Endothelial cell of umbilical vein (primary cell): ENCODE measurements at regions not wholly inside any gene's neighbourhood (a gene's known extent, or its start where the extent isn't known, plus 50 kb on each side); places are given as distances from the start of the nearest gene placed in this dataset.

Experiments
- BruUV-seq: library from RNA; stranded (reverse); fragments of 400-500 nt; replicated peaks from 2 replicates; lab custom pipeline; 2021; lab: Mats Ljungman, UMichigan
- CTCF ChIA-PET: fragments of 300-600, 350-600 bp; sonication (Branson Sonifier 250); formaldehyde crosslinking; loops from one replicate; lab custom pipeline; 2021; ENCODE audit warnings: antibody characterized with exemption, inconsistent platforms; lab: Charles Lee
- POLR2A ChIA-PET: fragments of 300-600, 350-600 bp; sonication (Branson Sonifier 250); formaldehyde crosslinking; loops from one replicate; lab custom pipeline; 2021; ENCODE audit warnings: antibody characterized with exemption, inconsistent platforms; lab: Charles Lee
- DNase-seq: peaks from one replicate; pipeline ENCODE4 v3.0.0-alpha.2; 2011; ENCODE audit warnings: low read depth, low spot score
- FAIRE-seq: peaks from 2 replicates; lab custom pipeline; 2011; peaks lifted over from hg19 to GRCh38; lab: Jason Lieb, UNC
- H2AFZ ChIP-seq: 2 replicates; pipeline ENCODE4 v1.6.0; 2012; ENCODE audit warnings: low read depth, low read length, control low read depth, inconsistent platforms
- H3K27ac ChIP-seq: 2 replicates; pipeline ENCODE4 v1.5.1; 2011; ENCODE audit warnings: low read depth, mild to moderate bottlenecking, control low read depth, low read length, moderate library complexity; ENCODE audit not compliant: insufficient read depth
- H3K27me3 ChIP-seq, 2 experiments: 2 replicates each; pipeline versions ENCODE4 v1.6.0 to v1.6.1; 2011; ENCODE audit warnings: low read length in 2 of 2, mixed read lengths in 1 of 2; ENCODE audit not compliant: control insufficient read depth in 2 of 2, insufficient read depth in 2 of 2
- H3K36me3 ChIP-seq, 2 experiments: 2 replicates in 1 of 2; 3 replicates in 1 of 2; pipeline ENCODE4 v1.5.1; 2011; ENCODE audit warnings: low read length in 2 of 2, mild to moderate bottlenecking in 1 of 2, moderate library complexity in 1 of 2; ENCODE audit not compliant: control insufficient read depth in 2 of 2, insufficient read depth in 2 of 2; ENCODE audit errors: extremely low read depth in 1 of 2
- H3K4me1 ChIP-seq: 3 replicates; pipeline ENCODE4 v1.5.1; 2011; ENCODE audit warnings: mild to moderate bottlenecking, low read length; ENCODE audit not compliant: control insufficient read depth, insufficient read depth; ENCODE audit errors: extremely low read depth
- H3K4me2 ChIP-seq: 2 replicates; pipeline ENCODE4 v1.6.1; 2011; ENCODE audit warnings: low read length, control low read depth, mixed read lengths; ENCODE audit not compliant: insufficient read depth
- H3K4me3 ChIP-seq, 3 experiments: fragments of 200-600 bp in 1 of 3; sonication (generic), shearing (Covaris generic) in 1 of 3; replicated peaks in 1 of 3; 2 replicates each; pipeline ENCODE4 v1.5.1; 2011 to 2016; ENCODE audit warnings: control low read depth in 3 of 3, low read length in 3 of 3, mild to moderate bottlenecking in 2 of 3, inconsistent platforms in 1 of 3, low read depth in 1 of 3, moderate library complexity in 1 of 3; ENCODE audit not compliant: insufficient read depth in 1 of 3
- H3K79me2 ChIP-seq: 2 replicates; pipeline ENCODE4 v1.6.0; 2012; ENCODE audit warnings: low read length, inconsistent platforms; ENCODE audit not compliant: control insufficient read depth, insufficient read depth
- H3K9ac ChIP-seq: replicated peaks from 2 replicates; pipeline ENCODE3; 2011; ENCODE audit warnings: low read length, control low read depth; ENCODE audit not compliant: insufficient read depth; ENCODE audit errors: extremely low read depth
- H3K9me1 ChIP-seq: replicated peaks from 3 replicates; pipeline ENCODE4 v1.6.0; 2011; ENCODE audit warnings: mild to moderate bottlenecking, low read length; ENCODE audit not compliant: control insufficient read depth, insufficient read depth; ENCODE audit errors: extremely low read depth
- H3K9me3 ChIP-seq: replicated peaks from 2 replicates; pipeline ENCODE4 v1.5.1; 2012; ENCODE audit warnings: low read length, inconsistent platforms; ENCODE audit not compliant: control insufficient read depth, insufficient read depth
- H4K20me1 ChIP-seq: replicated peaks from 2 replicates; pipeline ENCODE3; 2011; ENCODE audit warnings: mild to moderate bottlenecking, low read length; ENCODE audit not compliant: control insufficient read depth, insufficient read depth; ENCODE audit errors: extremely low read depth
- EZH2 ChIP-seq: IDR thresholded peaks from 2 replicates; pipeline ENCODE4 v1.6.1; 2012; ENCODE audit warnings: borderline replicate concordance, low read depth, mild to moderate bottlenecking, moderate library complexity, low read length, inconsistent platforms; ENCODE audit not compliant: severe bottlenecking
- FOS ChIP-seq: IDR thresholded peaks from 2 replicates; pipeline ENCODE4 v1.6.1; 2011; ENCODE audit warnings: mild to moderate bottlenecking, low read length, moderate library complexity, borderline replicate concordance; ENCODE audit not compliant: insufficient read depth
- GATA2 ChIP-seq: IDR thresholded peaks from 2 replicates; pipeline ENCODE4 v1.7.0; 2011; ENCODE audit warnings: low read depth, mild to moderate bottlenecking, moderate library complexity, mixed read lengths, low read length; ENCODE audit not compliant: insufficient read length, insufficient read depth
- JUN ChIP-seq: IDR thresholded peaks from 2 replicates; pipeline ENCODE4 v1.6.1; 2011; ENCODE audit warnings: borderline replicate concordance, low read depth; ENCODE audit not compliant: insufficient read length, insufficient read depth
- MYC ChIP-seq: IDR thresholded peaks from one replicate; pipeline ENCODE4 v1.6.1; 2011; ENCODE audit warnings: mild to moderate bottlenecking, low read depth, low read length
- POLR2A ChIP-seq: IDR thresholded peaks from 2 replicates; pipeline ENCODE4 v1.6.1; 2012; ENCODE audit warnings: low read depth, mild to moderate bottlenecking, control low read depth, low read length
- POLR2AphosphoS5 ChIP-seq: IDR thresholded peaks from 2 replicates; pipeline ENCODE4 v1.6.1; 2012; ENCODE audit warnings: low read depth, mild to moderate bottlenecking, control low read depth, low read length, moderate library complexity; ENCODE audit not compliant: insufficient read depth
- dilution Hi-C: fragments of 300-500 bp; cut with MboI; formaldehyde crosslinking; loops from one replicate; pipeline ENCODE4 v1.15.0; 2019; ENCODE audit warnings: low sequenced_read_pairs; ENCODE audit not compliant: extremely low pct_ligation_motif_present
- intact Hi-C: fragments of 100-400 bp; cut with micrococcal nuclease; formaldehyde crosslinking; loops from one replicate; pipeline ENCODE4 v1.10.0; 2022
- TF ChIP-seq, protein P1 (sequence below), 2 donors: IDR thresholded peaks; 1 replicate in 1 of 2; 2 replicates in 1 of 2; pipeline ENCODE4 v1.5.1; 2011; ENCODE audit warnings: low read length in 2 of 2, mild to moderate bottlenecking in 2 of 2, moderate library complexity in 2 of 2, control low read depth in 1 of 2, inconsistent platforms in 1 of 2, low read depth in 1 of 2; ENCODE audit not compliant: insufficient read depth in 1 of 2; ENCODE audit errors: extremely low read depth in 1 of 2
- TF ChIP-seq, protein P2 (sequence below): IDR thresholded peaks from 2 replicates; pipeline ENCODE4 v1.6.1; 2011; ENCODE audit not compliant: insufficient read depth, insufficient read length

DNA sequence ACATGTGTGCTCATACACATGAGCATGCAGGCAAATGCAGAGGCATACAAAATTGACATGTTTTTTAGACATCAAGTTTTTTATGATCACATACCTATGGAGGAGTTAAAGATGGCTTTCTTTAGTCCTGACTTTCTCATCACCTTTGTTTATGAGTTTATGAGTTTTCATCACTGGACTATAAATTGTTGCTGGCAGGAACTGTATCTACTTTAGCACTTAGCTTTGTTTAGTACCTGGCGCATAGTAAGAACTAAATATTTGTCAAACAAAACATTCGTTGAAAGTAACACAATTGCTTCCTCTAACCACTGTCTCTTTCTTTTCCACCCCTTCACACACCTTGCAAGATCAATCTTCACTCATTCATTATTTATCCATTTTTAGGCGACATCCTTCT is 182.6 kb downstream of the SUCNR1 start:
- CTCF ChIA-PET, result interaction anchor here (1.6 kb wide), 1 partner anchor 9 kb away, joined by 4 read pairs; no protein-coding TSS in a partner anchor
- no peak for FAIRE-seq

More for the DNA sequence above, 182.6 kb downstream of the SUCNR1 start:
- H3K4me1 ChIP-seq, result no peaks in the 10 kb centered on the region
- dilution Hi-C loops (no loop called here), intact Hi-C loops (no loop called here)
- H3K9me3 ChIP-seq, result no peaks in the 10 kb centered on the region
- H3K4me2 ChIP-seq, result no peak overlapping the region
- DNase-seq, result no peak
- H3K9me1 ChIP-seq, result no peaks in the 10 kb centered on the region
- no peak overlapping the region for H3K4me3 ChIP-seq
- POLR2A ChIA-PET, result no interaction called here
- H3K9ac ChIP-seq, result no peak overlapping the region
- no peak overlapping the region for H3K27ac ChIP-seq
- H2AFZ ChIP-seq, result no peak overlapping the region
- no peaks in the 10 kb centered on the region for H3K27me3 ChIP-seq
- no TSS peak for BruUV-seq
- TF ChIP-seq POLR2A (no peak), POLR2AphosphoS5 (no peak), EZH2 (no peak), FOS (no peak), MYC (no peak), JUN (no peak), GATA2 (no peak)
- TF ChIP-seq, protein P1, sequence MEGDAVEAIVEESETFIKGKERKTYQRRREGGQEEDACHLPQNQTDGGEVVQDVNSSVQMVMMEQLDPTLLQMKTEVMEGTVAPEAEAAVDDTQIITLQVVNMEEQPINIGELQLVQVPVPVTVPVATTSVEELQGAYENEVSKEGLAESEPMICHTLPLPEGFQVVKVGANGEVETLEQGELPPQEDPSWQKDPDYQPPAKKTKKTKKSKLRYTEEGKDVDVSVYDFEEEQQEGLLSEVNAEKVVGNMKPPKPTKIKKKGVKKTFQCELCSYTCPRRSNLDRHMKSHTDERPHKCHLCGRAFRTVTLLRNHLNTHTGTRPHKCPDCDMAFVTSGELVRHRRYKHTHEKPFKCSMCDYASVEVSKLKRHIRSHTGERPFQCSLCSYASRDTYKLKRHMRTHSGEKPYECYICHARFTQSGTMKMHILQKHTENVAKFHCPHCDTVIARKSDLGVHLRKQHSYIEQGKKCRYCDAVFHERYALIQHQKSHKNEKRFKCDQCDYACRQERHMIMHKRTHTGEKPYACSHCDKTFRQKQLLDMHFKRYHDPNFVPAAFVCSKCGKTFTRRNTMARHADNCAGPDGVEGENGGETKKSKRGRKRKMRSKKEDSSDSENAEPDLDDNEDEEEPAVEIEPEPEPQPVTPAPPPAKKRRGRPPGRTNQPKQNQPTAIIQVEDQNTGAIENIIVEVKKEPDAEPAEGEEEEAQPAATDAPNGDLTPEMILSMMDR (IDR thresholded peaks at IDR 0.05; ENCODE audit: extremely low read depth in 1 of 2, insufficient read depth in 1 of 2, low read depth in 1 of 2, low read length in 2 of 2), result no peak
- TF ChIP-seq, protein P2, sequence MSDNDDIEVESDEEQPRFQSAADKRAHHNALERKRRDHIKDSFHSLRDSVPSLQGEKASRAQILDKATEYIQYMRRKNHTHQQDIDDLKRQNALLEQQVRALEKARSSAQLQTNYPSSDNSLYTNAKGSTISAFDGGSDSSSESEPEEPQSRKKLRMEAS, result no peak
- no peaks in the 10 kb centered on the region for H3K79me2 ChIP-seq
- H4K20me1 ChIP-seq, result no peaks in the 10 kb centered on the region
- H3K36me3 ChIP-seq, result no peaks in the 10 kb centered on the region
